ENCODE measurements at regions not wholly inside any gene's neighbourhood (a gene's known extent, or its start where the extent isn't known, plus 50 kb on each side); places are given as distances from the start of the nearest gene placed in this dataset.

GRCh38 chr4:181677201-181677600, 566.0 kb upstream of the TENM3 start:
- Histone ChIP-seq H3K27ac (replicated peaks) (no peak overlapping the region), H3K4me3 (replicated peaks; ENCODE audit: insufficient read depth, low read length) (no peak overlapping the region), H3K27me3 (ENCODE audit: insufficient read depth, poor library complexity, severe bottlenecking) (no peaks in the 10 kb centered on the region)
- TF ChIP-seq CTCF (IDR thresholded peaks at IDR 0.05; ENCODE audit: insufficient read depth, low read length) (no peak), REST (IDR thresholded peaks at IDR 0.05; ENCODE audit: insufficient replicate concordance, low read depth) (no peak), SPI1 (IDR thresholded peaks at IDR 0.05; ENCODE audit: borderline replicate concordance, low read depth) (no peak), POLR2AphosphoS5 (IDR thresholded peaks at IDR 0.05; ENCODE audit: low read depth) (no peak), GABPA (IDR thresholded peaks at IDR 0.05; ENCODE audit: low read depth) (no peak)
- no peak for DNase-seq (ENCODE audit: low read depth in 1 of 2, low spot score in 1 of 2)

- Histone ChIP-seq H3K4me3 (replicated peaks; ENCODE audit: insufficient read depth, low read length) (no peak overlapping the region), H3K27ac (replicated peaks) (no peak overlapping the region), H3K27me3 (ENCODE audit: insufficient read depth, poor library complexity, severe bottlenecking) (no peaks in the 10 kb centered on the region)
- TF ChIP-seq POLR2AphosphoS5 (IDR thresholded peaks at IDR 0.05; ENCODE audit: low read depth) (no peak), CTCF (IDR thresholded peaks at IDR 0.05; ENCODE audit: insufficient read depth, low read length) (no peak), GABPA (IDR thresholded peaks at IDR 0.05; ENCODE audit: low read depth) (no peak), SPI1 (IDR thresholded peaks at IDR 0.05; ENCODE audit: borderline replicate concordance, low read depth) (no peak), REST (IDR thresholded peaks at IDR 0.05; ENCODE audit: insufficient replicate concordance, low read depth) (no peak)
- DNase-seq (ENCODE audit: low read depth in 1 of 2, low spot score in 1 of 2) = no peak
Observed at GRCh38 chr4:181677621-181678020, 565.6 kb upstream of the TENM3 start.

GRCh38 chr4:181679754-181680153, 563.4 kb upstream of the TENM3 start:
- no peaks in the 10 kb centered on the region for H3K27me3 ChIP-seq (ENCODE audit: insufficient read depth, poor library complexity, severe bottlenecking)
- no peak for DNase-seq (ENCODE audit: low read depth in 1 of 2, low spot score in 1 of 2)

More at GRCh38 chr4:181679754-181680153, 563.4 kb upstream of the TENM3 start:
- Histone ChIP-seq H3K4me3 (replicated peaks; ENCODE audit: insufficient read depth, low read length) (no peak overlapping the region), H3K27ac (replicated peaks) (no peak overlapping the region)
- no peak for TF ChIP-seq GABPA (IDR thresholded peaks at IDR 0.05; ENCODE audit: low read depth)
- TF ChIP-seq SPI1 (IDR thresholded peaks at IDR 0.05; ENCODE audit: borderline replicate concordance, low read depth) = no peak
- TF ChIP-seq REST (IDR thresholded peaks at IDR 0.05; ENCODE audit: insufficient replicate concordance, low read depth) = no peak
- TF ChIP-seq POLR2AphosphoS5 (IDR thresholded peaks at IDR 0.05; ENCODE audit: low read depth) = no peak
- TF ChIP-seq CTCF (IDR thresholded peaks at IDR 0.05; ENCODE audit: insufficient read depth, low read length) = no peak

All from HL-60 (cell line).